HG03108 (cell line): ENCODE measurements at regions not wholly inside any gene's neighbourhood (a gene's known extent, or its start where the extent isn't known, plus 50 kb on each side); places are given as distances from the start of the nearest gene placed in this dataset.
"Not testable (repeated sequence)": the region's sequence is repeated elsewhere in the genome, so short reads cannot be mapped to it uniquely, and the experiment has no call there.

Experiments
- ATAC-seq: cut with Tn5 transposase; IDR thresholded peaks from one replicate; pipeline ENCODE4 v1.9.1; 2021; ENCODE audit warnings: moderate library complexity; ENCODE audit not compliant: unreplicated experiment

DNA sequence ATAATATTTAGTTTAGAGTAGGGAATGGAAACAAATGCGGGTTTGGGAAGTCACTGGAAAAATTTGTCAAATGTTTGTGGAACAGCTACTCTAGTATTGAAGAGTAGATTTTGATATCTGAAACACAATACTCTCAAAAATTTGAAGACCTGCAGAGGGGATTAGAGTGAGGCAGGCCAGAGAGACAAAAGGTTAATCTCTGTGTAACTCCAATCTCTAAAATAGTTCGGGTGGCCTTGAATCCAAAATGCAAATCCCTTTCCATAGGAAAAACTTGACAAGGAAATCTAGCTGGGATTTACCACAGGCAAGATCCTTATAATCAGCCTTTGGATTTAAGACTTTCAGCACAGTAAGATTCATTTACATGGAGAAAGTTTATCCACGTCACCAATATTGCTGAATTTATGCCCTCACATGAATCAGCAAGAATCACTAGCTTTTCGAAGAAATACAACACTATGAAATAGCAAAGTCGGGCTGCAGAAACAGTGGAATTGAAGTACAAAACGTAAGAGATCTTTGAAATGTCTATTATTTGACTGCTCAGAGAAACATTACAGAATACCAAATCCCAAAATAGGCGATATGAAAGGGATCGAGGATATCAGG lies 423.7 kb upstream of the ZNF804A start:
- ATAC-seq = no peak

DNA sequence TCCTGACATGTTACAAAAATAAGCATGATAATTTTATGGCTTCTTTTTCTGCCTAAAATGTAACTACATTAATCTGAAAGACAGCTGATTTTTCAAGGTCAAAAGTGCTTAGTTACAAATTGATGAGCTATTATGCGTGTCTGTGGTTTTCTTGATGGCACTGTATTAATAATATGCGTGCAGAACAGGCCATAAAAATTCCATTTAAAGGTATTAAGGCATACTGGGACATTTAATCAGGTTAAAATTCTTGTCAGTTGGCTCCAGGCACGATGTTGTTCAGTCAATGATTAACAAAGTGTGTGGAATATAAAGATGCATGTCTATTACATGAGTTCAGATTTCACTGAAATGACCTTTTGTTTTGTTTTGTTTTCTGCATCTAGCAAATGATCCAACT lies 420.1 kb upstream of the ZNF804A start:
- no peak for ATAC-seq

DNA sequence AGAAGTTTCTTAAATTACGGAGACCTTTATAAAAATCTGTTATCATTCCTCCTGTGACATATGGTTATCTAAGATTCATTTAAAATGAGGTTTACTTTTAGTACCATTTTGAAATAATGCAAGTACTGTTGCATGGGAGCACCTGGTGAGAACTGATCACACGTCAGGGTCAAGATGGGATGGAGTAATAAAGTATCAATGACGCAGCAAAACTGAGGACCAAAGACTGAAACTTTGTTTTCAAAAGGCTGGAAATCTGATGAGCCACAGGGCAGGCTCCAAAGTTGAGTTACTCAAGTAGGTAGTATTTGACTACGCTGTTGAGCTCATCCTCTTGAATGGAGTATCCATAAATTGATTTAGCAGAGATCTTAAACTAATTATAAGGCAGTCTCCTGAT lies 411.9 kb upstream of the ZNF804A start:
- no peak for ATAC-seq

DNA sequence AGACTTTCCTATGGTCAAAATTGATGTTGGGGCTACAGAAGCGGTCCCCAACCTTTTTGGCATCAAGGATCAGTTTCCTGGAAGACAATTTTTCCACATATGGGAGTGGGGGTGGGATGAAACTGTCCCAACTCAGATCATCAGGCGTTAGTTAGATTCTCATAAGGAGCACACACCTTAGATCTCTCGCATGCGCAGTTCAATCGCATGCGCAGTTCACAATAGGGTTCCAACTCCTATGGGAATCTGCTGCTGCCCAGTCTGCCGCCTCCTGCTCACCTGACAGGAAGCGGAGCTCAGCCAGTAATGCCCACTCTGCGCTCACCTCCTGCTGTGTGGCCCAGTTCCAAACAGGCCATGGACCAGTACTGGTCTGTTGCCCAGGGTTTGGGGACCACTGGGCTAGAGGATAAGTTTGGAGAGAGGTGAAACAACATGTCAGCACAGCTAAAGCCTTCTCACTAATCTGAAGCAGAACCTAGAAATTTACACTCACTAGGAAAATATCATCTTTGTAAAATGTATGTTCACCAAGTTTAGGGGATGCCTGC lies 410.8 kb upstream of the ZNF804A start:
- no peak for ATAC-seq

DNA sequence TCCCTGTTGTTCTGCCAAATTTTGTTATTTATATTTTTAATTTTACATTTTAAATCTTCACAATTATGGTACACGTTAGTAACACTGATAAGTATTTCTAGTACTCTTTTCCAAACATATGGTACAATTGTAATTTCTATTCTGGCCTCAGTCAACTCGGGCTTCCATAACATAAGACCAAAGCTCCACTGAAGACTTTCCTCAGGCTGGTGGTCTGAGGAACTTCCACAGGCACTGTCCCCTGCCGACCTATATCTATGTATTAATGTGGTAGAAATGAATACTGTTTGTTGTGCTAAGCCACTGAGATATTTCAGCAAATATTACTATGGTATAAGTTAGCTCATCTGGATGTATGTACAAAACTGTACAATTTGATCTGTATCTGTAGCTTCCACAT lies 407.6 kb upstream of the ZNF804A start:
- no peak for ATAC-seq

DNA sequence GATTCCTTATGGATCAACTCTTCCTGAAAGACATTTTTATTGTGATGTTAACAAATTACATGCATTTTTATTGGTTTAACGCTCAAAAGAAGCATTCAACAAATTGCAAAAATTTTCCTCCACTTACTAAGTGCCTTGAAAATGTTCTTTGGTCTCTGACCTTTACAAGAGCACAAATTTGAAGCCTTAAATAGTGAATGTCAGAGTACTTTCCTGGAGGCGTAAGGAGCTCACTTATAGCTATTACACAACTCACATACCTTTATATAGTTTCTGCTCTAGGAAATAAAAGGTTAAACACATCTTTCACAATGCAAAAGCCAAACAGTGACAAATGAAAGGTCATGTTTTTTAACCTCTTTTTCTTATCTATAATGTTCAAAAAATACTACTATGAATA lies 405.7 kb upstream of the ZNF804A start:
- ATAC-seq = no peak

DNA sequence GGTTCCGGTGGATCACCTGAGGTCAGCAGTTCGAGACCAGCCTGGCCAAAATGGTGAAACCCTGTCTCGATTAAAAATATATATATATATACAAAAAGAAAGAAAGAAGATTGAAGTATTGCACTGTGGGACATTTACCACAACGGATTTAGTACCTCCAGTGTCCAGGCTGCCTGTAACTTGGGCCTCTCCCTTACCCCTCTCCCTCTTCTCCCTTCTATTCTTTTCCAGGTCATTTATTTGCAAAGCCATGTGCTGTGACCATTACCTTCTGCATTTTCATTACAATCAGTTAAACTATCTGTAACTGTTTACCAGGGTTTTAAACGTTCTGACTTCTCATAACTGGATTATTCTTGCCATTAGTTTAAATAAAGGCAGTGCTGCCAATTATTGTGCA lies 400.9 kb upstream of the ZNF804A start:
- no peak for ATAC-seq

DNA sequence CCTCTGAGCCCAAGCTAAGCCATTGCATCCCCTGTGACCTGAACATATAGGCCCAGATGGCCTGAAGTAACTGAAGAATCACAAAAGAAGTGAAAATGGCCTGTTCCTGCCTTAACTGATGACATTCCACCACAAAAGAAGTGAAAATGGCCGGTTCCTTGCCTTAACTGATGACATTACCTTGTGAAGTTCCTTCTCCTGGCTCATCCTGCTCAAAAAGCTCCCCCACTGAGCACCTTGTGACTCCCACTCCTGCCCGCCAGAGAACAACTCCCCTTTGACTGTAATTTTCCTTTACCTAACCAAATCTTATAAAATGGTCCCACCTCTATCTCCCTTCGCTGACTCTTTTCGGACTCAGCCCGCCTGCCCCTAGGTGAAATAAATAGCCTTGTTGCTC lies 399.5 kb upstream of the ZNF804A start:
- ATAC-seq = not testable (repeated sequence)

DNA sequence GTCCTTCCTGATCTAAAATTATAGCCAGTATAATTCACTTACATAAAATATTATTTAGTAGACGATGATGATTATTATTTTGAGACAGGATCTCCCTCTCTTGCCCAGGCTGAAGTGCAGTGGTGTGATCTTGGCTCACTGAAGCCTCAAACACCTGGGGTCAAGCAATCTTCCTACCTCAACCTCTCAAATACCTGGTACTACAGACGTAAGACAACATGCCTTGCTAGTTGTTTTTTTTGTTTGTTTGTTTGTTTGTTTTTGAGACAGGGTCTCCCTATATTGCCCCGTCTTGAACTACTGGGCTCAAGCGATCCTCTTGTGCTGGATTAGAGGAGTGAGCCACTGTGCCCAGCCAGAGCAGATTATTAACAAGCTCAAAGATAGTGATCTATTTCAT lies 399.1 kb upstream of the ZNF804A start:
- no peak for ATAC-seq

DNA sequence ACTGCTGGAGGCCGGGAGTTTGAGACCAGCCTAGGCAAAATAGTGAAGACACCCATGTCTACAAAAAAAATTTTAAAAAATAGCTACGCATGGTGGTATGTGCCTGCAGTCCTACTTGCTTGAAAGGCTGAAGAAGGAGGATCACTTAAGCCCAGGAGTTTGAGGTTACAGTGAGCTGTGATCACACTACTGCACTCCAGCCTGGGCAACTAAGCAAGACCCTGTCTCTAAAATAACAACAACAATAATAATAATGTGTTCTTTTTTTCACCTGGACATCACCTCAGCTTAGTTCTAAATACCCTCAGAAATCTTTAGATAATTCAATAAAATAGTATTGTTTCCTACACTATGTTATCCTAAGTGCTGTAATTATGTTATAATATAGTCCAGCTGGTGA lies 397.1 kb upstream of the ZNF804A start:
- no peak for ATAC-seq

DNA sequence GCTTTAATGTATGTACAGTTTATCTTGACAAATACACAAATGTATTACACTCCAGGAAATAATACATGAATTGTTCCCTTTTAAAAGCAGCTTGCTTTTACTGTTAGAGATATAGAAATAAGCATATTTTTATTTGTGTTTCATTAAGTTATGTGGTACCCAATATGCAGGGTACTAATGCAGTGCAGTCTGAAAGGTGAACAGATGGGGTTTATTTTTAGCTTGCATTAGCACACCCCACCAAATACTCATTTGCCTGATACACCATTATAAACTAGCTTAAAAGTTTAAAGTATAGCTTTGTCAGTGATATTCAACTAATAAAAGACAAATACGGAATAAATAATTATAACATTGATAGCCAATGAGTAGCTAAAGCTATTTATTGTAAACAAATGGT lies 394.7 kb upstream of the ZNF804A start:
- no peak for ATAC-seq

DNA sequence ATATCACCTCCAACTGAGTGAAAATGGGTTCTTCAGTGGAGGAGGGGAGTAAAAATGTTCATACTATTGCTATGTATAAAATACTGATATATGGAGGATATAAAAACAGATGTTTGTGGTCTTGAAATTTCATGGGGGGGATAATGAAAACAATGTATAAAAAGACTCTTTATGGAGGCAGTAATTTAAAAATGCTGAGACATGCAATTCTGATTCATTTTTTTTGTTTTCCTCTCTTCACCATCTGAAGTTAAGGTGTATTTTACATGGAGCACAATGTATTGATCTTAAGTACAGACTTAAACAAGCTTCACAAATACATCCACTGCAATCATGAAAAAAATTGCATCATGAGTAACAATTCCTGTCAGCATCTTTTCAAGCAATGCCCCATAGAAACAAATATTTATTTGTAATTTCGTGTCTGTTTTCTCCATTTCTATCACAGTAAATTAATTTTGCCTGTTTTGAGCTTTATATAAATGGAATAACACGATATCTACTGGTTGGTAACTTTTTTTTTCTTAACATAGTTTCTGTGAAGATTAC lies 393.2 kb upstream of the ZNF804A start:
- ATAC-seq = no peak

DNA sequence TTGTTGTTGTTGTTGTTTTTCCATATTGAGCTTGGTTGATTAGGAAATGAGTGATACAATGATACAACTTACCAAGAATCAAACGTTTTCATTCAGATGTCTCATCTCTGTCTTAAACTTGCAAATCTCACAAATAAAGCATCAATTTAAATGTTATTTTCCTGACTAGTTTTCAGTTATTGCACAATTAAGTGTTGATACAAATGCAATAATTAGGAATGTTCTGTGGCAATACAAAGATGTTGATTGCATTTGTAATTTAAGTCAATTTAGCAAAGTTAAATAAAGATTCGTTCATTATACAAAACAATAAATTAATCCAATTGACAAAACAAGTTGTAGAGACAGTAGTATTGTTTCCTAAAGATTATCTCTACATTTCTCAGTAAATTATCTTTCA lies 392.3 kb upstream of the ZNF804A start:
- ATAC-seq = no peak

DNA sequence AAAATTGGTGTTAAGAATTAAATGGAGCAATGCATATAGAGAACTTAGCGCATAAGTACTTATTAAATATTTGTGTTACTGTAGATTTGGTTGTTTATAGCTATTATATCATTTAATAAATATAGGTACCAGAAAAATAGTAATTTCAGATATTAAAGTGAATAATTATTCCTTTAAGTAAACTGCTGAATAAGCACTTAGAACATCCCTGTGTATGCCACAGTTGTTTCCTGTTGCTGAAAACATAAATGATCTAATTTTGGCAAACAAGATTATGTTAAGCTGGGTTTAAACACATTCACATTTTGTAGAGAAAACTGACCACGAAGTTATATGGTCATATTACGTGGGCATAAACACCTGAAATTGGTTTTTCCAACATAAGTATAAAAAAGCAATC lies 388.0 kb upstream of the ZNF804A start:
- ATAC-seq = no peak

DNA sequence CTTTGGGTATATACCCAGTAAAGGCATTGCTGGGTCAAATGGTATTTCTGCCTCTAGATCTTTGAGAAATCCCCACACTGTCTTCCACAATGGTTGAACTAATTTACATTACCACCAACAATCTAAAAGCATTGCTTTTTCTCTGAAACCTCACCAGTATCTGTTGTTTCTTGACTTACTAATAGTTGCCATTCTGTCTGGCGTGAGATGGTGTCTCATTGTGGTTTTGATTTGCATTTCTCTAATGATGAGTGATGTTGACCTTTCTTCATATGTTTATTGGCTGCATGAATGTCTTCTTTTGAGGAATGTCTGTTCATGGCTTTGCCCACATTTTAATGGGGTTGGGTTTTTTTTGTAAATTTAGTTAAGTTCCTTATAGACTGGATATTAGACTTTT lies 382.6 kb upstream of the ZNF804A start:
- ATAC-seq = no peak

DNA sequence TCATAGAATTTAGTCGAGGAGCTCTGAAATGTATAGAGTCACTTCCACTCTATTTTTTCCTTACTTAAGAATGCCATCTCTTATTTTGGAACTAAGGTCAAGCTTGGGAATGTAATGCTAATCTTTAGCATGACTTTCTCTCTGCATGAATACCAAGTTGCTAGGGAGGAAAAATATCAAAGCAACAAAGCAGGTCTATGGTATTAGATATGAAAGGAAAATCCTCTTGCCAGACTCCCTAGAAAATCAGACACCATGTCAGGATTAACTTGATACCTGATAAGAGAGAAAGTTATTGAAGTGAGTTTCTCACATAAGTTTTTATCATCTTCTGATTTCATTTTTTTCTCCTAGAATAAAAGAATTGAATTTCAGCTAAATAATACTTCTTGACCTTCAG lies 341.7 kb upstream of the ZNF804A start:
- no peak for ATAC-seq

DNA sequence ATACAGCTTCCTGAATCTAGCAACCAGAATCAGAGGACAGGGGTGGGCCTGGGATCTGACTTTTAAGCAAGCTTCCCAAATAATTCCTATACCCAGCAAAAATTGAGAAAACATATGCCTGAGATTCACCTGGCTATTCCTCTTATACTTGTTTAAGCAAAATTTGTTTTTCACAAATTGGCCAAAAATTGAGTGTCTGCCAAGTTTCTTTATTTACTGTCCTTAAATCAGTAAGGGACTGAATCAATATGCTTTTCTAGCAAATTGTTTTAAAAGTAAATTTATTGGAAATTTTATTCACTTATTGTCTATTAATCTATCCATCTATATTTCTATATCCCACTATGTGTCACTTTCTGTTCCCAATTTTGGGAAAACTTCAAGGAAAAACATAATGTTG lies 337.0 kb upstream of the ZNF804A start:
- no peak for ATAC-seq

DNA sequence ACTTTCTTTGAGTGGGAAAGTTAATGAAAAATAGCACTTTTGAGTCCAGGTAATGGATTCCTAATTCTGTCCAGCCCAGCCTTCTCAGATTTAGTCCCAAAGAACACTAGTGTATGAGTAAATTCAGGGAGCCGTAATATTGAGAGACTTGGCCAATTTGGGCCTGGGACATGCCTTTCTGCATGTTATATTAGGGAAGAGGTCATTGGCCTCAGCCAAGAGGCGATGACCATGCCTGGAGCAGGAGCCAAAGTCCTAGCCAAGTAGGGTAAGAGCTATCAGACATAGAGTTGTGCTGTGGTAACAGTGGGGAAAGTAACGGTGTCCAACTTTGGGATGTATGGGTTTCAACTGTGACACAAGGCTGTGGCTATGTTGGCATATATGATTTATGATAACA lies 336.5 kb upstream of the ZNF804A start:
- ATAC-seq = no peak

DNA sequence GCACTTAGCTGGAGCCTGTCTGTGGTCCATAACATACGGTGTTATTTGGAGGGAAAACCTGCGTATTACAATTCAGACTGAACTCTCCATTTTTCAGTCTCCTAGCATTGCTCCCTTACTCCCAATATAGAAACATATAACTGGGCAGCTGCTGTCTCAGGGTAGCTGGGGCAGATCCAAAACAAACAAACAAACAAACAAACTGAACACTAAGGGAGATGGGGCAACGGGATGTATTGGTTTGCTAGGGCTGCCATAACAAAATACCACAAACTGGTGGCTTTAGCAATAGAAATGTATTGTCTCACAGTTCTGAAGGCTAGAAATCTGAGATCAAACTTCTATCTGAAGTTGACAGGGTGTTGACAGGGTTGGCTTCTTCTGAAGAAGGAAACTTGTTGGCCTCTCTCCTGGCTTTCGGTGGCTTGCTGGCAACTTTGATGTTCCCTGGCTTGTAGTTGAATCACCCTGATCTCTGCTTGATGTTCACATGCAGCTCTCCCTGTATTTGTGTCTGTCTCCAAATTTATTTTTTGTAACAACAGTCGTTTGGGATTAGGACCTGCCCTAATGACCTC lies 329.3 kb upstream of the ZNF804A start:
- no peak for ATAC-seq

DNA sequence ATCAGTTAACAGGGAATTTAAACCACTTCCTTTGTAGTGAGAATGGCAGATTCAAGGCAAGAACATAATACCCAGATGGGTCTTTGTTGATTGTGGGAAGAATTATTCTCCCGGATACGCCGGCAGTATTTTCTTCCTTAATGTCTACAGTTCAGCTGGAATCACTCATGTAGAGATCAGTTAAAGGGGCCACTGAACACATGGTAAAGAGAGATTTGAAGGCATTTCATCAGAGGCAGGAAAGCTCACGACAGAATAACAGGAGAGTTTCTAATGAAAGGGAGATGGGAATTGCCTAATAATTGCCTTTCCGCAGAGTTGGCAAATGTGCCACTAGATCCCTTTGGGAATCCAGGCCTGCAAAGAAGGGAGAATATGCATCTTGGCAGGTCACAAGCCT lies 327.7 kb upstream of the ZNF804A start:
- ATAC-seq = no peak

DNA sequence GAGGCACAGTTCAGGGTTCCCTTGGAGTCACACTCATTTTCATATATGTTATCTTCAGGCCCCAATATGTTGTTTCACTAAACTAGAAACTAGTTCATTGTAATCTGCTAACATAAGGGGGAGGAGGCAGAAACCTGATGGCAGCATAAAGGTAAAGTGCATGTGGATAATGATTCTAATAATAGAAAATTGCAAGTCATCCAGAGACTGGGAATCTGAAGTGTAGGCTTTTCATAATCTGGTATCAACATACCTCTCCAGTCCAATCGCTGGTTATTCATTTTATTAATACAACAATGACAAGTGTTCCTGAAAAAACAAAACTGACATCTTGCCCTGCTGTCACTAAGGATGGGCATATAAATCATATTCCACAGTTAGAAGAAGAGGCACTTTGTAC lies 326.3 kb upstream of the ZNF804A start:
- ATAC-seq = no peak

DNA sequence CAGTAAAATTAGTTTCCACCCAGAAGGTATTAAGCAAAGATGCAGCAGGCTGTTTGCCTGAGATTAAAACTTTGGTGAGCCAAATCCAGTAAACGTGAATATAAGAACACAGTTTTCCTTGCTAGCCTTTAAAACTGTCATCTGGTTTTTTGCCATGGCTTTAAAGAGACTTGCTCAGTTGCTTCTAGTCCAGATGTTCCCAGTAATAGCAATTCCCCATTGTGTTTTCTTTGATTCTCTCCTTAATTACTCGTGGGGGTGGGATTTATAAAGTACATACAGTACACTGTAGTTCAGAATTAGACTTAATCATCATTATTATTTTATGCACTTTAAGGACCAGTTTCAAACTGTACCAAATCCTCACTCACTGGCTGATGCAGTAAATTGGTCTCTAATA lies 303.5 kb upstream of the ZNF804A start:
- no peak for ATAC-seq

DNA sequence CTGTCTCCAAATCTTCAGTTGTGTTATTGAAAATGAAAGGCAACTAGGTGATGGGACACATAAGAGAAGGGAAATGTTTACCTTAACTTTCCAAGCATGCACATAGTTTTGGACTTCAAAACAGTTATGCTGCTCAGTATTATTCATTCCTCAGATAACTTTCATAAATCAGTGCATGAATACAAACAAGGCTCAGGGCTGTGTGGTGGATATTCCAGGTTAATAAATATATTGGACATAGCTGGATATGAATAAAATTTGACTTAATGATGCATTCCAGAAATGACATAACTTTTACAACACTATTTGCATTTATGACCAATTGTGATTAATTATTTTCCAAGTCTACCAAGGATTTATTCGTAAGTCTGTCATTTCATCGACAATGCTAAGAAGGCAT lies 301.2 kb upstream of the ZNF804A start:
- no peak for ATAC-seq
